Keratinocyte (primary cell): ENCODE measurements at regions not wholly inside any gene's neighbourhood (a gene's known extent, or its start where the extent isn't known, plus 50 kb on each side); places are given as distances from the start of the nearest gene placed in this dataset.
A peak's percentile ranks its signal among the peaks of the same experiment; 100 is the strongest.

Experiments used
- DNase-seq: peaks from one replicate; pipeline ENCODE4 v3.0.0-alpha.2; 2011; ENCODE audit warnings: low read depth, missing footprints, low spot score
- FAIRE-seq: peaks from 2 replicates; lab custom pipeline; 2011; peaks lifted over from hg19 to GRCh38; lab: Jason Lieb, UNC
- H2AFZ ChIP-seq: 2 replicates; pipeline ENCODE4 v1.6.0; 2012; ENCODE audit warnings: low read length, control low read depth, inconsistent platforms; ENCODE audit not compliant: control insufficient read depth
- H3K27ac ChIP-seq: 2 replicates; pipeline ENCODE4 v1.5.1; 2011; ENCODE audit warnings: low read length; ENCODE audit not compliant: control insufficient read depth, insufficient read depth
- H3K27me3 ChIP-seq: 3 replicates; pipeline ENCODE4 v1.6.0; 2011; ENCODE audit warnings: low read length; ENCODE audit not compliant: control insufficient read depth, insufficient read depth; ENCODE audit errors: extremely low read depth
- H3K36me3 ChIP-seq, 2 experiments: 2 replicates in 1 of 2; 3 replicates in 1 of 2; pipeline ENCODE4 v1.5.1; 2011; ENCODE audit warnings: low read length in 2 of 2, mild to moderate bottlenecking in 1 of 2; ENCODE audit not compliant: control insufficient read depth in 2 of 2, insufficient read depth in 2 of 2; ENCODE audit errors: extremely low read depth in 1 of 2
- H3K4me1 ChIP-seq: 3 replicates; pipeline ENCODE4 v1.5.1; 2011; ENCODE audit warnings: low read length; ENCODE audit not compliant: control insufficient read depth, insufficient read depth; ENCODE audit errors: extremely low read depth
- H3K4me2 ChIP-seq: 3 replicates; pipeline ENCODE4 v1.6.0; 2011; ENCODE audit warnings: low read depth, low read length; ENCODE audit not compliant: control insufficient read depth, insufficient read depth; ENCODE audit errors: extremely low read depth
- H3K4me3 ChIP-seq, 3 experiments: fragments of 200-600 bp in 1 of 3; sonication (generic) in 1 of 3; 2 replicates in 2 of 3; 3 replicates in 1 of 3; pipeline ENCODE4 v1.5.1; 2011 to 2016; ENCODE audit warnings: low read length in 3 of 3, mild to moderate bottlenecking in 3 of 3, control low read depth in 2 of 3, inconsistent platforms in 1 of 3, low read depth in 1 of 3, mixed read lengths in 1 of 3, mixed run types in 1 of 3, moderate library complexity in 1 of 3; ENCODE audit not compliant: control insufficient read depth in 2 of 3, insufficient read depth in 2 of 3; ENCODE audit errors: extremely low read depth in 1 of 3
- H3K79me2 ChIP-seq: 2 replicates; pipeline ENCODE4 v1.6.0; 2012; ENCODE audit warnings: low read length; ENCODE audit not compliant: control insufficient read depth, insufficient read depth
- H3K9ac ChIP-seq: 3 replicates; pipeline ENCODE4 v1.6.0; 2011; ENCODE audit warnings: low read length; ENCODE audit not compliant: control insufficient read depth, insufficient read depth; ENCODE audit errors: extremely low read depth
- H3K9me1 ChIP-seq: 3 replicates; pipeline ENCODE4 v1.6.0; 2011; ENCODE audit warnings: low read length; ENCODE audit not compliant: control insufficient read depth, insufficient read depth; ENCODE audit errors: extremely low read depth
- H3K9me3 ChIP-seq: 2 replicates; pipeline ENCODE4 v1.5.1; 2012; ENCODE audit warnings: low read depth, low read length; ENCODE audit not compliant: control insufficient read depth
- H4K20me1 ChIP-seq: 3 replicates; pipeline ENCODE4 v1.6.0; 2011; ENCODE audit warnings: low read length; ENCODE audit not compliant: control insufficient read depth, insufficient read depth; ENCODE audit errors: extremely low read depth
- EZH2 ChIP-seq: IDR thresholded peaks from one replicate; pipeline ENCODE4 v1.6.1; 2012; ENCODE audit warnings: inconsistent platforms, mild to moderate bottlenecking, low read length, moderate library complexity
- dilution Hi-C: fragments of 300-500 bp; cut with MboI; formaldehyde crosslinking; loops from one replicate; pipeline ENCODE4 v1.7.0; 2020; ENCODE audit warnings: low sequenced_read_pairs; ENCODE audit not compliant: extremely low pct_ligation_motif_present
- TF ChIP-seq, protein P1 (sequence below), 3 experiments: IDR thresholded peaks in 1 of 3; conservative IDR thresholded peaks in 1 of 3; optimal IDR thresholded peaks in 1 of 3; 2 replicates in 2 of 3; 3 replicates in 1 of 3; pipeline versions ENCODE3 to v1.5.1; 2011; ENCODE audit warnings: low read length in 3 of 3, mild to moderate bottlenecking in 3 of 3, moderate library complexity in 2 of 3, control low read depth in 1 of 3, inconsistent platforms in 1 of 3; ENCODE audit not compliant: insufficient read depth in 2 of 3; ENCODE audit errors: extremely low read depth in 1 of 3

DNA sequence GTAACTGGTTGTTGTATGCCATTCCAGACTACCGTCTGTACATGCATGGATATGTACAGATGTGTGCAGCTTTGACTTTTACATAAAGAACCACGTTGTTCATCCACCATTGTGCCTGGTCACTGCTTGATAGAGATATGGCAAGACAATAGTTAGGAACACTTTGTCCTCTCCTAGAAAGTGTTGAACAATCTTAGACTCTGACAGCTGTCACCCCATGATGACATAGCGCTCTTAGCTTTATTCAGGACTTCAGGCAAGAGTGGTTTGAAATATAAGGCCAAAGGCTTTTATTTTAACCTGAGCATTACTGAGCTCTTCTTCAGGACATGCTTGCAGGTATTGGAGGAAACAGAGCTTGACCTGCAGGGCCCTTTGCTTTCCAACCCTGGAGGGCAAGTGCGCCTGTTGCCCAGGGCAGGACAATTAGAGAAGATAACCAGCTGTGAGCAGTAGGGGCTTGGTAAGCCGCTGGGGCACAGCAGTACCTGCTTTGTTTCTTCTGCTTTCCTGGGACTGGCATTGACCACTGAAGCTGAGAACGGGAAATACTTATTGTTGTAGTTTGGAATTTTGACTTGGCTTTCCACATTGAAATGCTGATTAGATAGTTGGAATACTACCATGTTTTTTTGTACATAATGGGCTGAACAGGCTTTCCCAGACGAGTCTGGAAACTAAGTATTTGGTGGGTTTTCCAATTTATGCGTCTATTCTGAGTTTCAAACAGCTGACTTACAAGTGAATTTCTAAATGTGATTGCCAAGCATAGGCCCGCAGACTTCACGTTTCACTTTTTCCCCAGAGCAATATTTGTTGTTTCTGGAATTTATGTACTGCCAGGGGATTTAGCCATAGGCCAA, 51.1 kb downstream of the GARRE1 start:
- peaks cover 4% of the 10 kb centered on the region for H3K79me2 ChIP-seq
- no peak overlapping the region for H3K9ac ChIP-seq
- peaks cover 20% of the 10 kb centered on the region for H3K4me1 ChIP-seq
- H3K9me3 ChIP-seq = no peaks in the 10 kb centered on the region
- no peaks in the 10 kb centered on the region for H3K9me1 ChIP-seq
- FAIRE-seq (peak; percentile 43), DNase-seq (no peak)
- no peak overlapping the region for H3K4me2 ChIP-seq
- H4K20me1 ChIP-seq = no peaks in the 10 kb centered on the region
- H3K4me3 ChIP-seq = no peak overlapping the region
- H2AFZ ChIP-seq = no peak overlapping the region
- dilution Hi-C loops = no loop called here
- H3K27ac ChIP-seq = no peak overlapping the region
- TF ChIP-seq, protein P1, sequence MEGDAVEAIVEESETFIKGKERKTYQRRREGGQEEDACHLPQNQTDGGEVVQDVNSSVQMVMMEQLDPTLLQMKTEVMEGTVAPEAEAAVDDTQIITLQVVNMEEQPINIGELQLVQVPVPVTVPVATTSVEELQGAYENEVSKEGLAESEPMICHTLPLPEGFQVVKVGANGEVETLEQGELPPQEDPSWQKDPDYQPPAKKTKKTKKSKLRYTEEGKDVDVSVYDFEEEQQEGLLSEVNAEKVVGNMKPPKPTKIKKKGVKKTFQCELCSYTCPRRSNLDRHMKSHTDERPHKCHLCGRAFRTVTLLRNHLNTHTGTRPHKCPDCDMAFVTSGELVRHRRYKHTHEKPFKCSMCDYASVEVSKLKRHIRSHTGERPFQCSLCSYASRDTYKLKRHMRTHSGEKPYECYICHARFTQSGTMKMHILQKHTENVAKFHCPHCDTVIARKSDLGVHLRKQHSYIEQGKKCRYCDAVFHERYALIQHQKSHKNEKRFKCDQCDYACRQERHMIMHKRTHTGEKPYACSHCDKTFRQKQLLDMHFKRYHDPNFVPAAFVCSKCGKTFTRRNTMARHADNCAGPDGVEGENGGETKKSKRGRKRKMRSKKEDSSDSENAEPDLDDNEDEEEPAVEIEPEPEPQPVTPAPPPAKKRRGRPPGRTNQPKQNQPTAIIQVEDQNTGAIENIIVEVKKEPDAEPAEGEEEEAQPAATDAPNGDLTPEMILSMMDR (optimal IDR thresholded peaks at IDR 0.05 in 1 of 3, IDR thresholded peaks at IDR 0.05 in 1 of 3, conservative IDR thresholded peaks at IDR 0.05 in 1 of 3; ENCODE audit: extremely low read depth in 1 of 3, insufficient read depth in 2 of 3, low read length in 3 of 3) = no peak
- TF ChIP-seq EZH2 = no peak
- H3K36me3 ChIP-seq = peaks cover 0 to 7% of the 10 kb centered on the region in 2 experiments
- H3K27me3 ChIP-seq = no peaks in the 10 kb centered on the region

DNA sequence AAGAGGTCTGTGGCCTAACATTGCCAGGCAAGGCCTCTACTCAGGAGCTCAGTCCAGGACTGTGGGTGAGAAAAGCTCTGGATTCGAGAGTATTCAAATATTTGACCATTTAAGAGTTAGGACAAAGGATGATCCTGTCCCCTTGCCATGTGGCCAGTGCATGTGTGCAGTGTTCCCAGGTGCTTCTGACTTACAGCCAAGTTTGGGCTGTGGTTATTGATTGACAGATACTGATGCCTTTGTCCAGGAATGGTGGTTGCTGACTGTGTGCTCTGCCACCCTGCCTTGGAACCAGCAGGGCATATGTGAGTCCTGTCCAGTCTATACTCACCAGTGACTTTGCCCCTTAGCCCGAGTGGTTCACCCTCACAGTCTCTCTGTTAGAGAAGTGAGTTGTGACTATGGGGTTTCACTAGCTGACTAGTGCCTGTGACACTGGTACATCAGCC, 51.9 kb downstream of the GARRE1 start:
- Histone ChIP-seq H4K20me1 (no peaks in the 10 kb centered on the region), H3K4me3 (no peak overlapping the region), H3K4me2 (no peak overlapping the region), H3K9me1 (no peaks in the 10 kb centered on the region), H2AFZ (no peak overlapping the region), H3K9ac (no peak overlapping the region), H3K79me2 (peaks cover 5% of the 10 kb centered on the region), H3K27me3 (no peaks in the 10 kb centered on the region), H3K27ac (no peak overlapping the region), H3K36me3 (peaks cover 0 to 4% of the 10 kb centered on the region in 2 experiments), H3K4me1 (peaks cover 23% of the 10 kb centered on the region), H3K9me3 (no peaks in the 10 kb centered on the region)
- dilution Hi-C loops = no loop called here
- FAIRE-seq (no peak), DNase-seq (no peak)
- TF ChIP-seq, protein P1 (optimal IDR thresholded peaks at IDR 0.05 in 1 of 3, IDR thresholded peaks at IDR 0.05 in 1 of 3, conservative IDR thresholded peaks at IDR 0.05 in 1 of 3; ENCODE audit: extremely low read depth in 1 of 3, insufficient read depth in 2 of 3, low read length in 3 of 3) = no peak
